Neural cell (in vitro differentiated cells): ENCODE measurements at regions not wholly inside any gene's neighbourhood (a gene's known extent, or its start where the extent isn't known, plus 50 kb on each side); places are given as distances from the start of the nearest gene placed in this dataset.

Experiments used
- H2AFZ ChIP-seq: fragments of 200-600, 300-800 bp; sonication (generic), shearing (Covaris generic); 2 replicates; pipeline ENCODE4 v1.6.0; 2014; ENCODE audit warnings: low read depth, mild to moderate bottlenecking, antibody characterized with exemption, low read length, moderate library complexity
- H3F3A ChIP-seq: fragments of 200-600 bp; shearing (Covaris generic); 2 replicates; pipeline ENCODE4 v1.6.1; 2016; ENCODE audit warnings: mild to moderate bottlenecking, moderate library complexity, mixed read lengths, antibody characterized with exemption, low read length; ENCODE audit not compliant: insufficient read depth, poor library complexity, severe bottlenecking
- H3K27ac ChIP-seq: fragments of 200-600, 300-800 bp; sonication (generic), shearing (Covaris generic); 2 replicates; pipeline ENCODE4 v1.5.1; 2014; ENCODE audit warnings: mild to moderate bottlenecking, low read length, moderate library complexity
- H3K27me3 ChIP-seq: fragments of 300-800, 200-600 bp; sonication (generic), shearing (Covaris generic); 2 replicates; pipeline ENCODE4 v1.6.0; 2014; ENCODE audit warnings: mild to moderate bottlenecking, low read depth, low read length, moderate library complexity; ENCODE audit not compliant: insufficient read depth
- H3K36me3 ChIP-seq: fragments of 300-800, 200-600 bp; sonication (generic), shearing (Covaris generic); 2 replicates; pipeline ENCODE4 v1.5.1; 2014; ENCODE audit warnings: mild to moderate bottlenecking, antibody characterized with exemption, low read length, moderate library complexity; ENCODE audit not compliant: insufficient read depth
- H3K4me2 ChIP-seq: fragments of 300-800, 200-600 bp; sonication (generic), shearing (Covaris generic); 2 replicates; pipeline ENCODE4 v1.6.0; 2014; ENCODE audit warnings: mild to moderate bottlenecking, low read length
- H3K4me3 ChIP-seq: fragments of 300-800, 200-600 bp; sonication (generic), shearing (Covaris generic); 2 replicates; pipeline ENCODE4 v1.5.1; 2014; ENCODE audit warnings: mild to moderate bottlenecking, low read length, moderate library complexity
- H3K79me2 ChIP-seq: fragments of 200-600 bp; shearing (Covaris generic); replicated peaks from 2 replicates; pipeline ENCODE4 v1.6.0; 2014; ENCODE audit warnings: mild to moderate bottlenecking, low read length, moderate library complexity; ENCODE audit not compliant: insufficient read depth
- H3K9ac ChIP-seq: fragments of 300-800, 200-600 bp; sonication (generic), shearing (Covaris generic); 2 replicates; pipeline ENCODE4 v1.6.1; 2016; ENCODE audit warnings: mild to moderate bottlenecking, low read length, mixed read lengths
- H3K9me2 ChIP-seq: fragments of 200-600 bp; shearing (Covaris generic); 2 replicates; pipeline ENCODE4 v1.6.1; 2016; ENCODE audit warnings: mild to moderate bottlenecking, low read length, mixed read lengths; ENCODE audit not compliant: insufficient read depth
- H3K9me3 ChIP-seq: fragments of 200-600, 300-800 bp; sonication (generic), shearing (Covaris generic); 2 replicates; pipeline ENCODE4 v1.6.1; 2016; ENCODE audit warnings: mild to moderate bottlenecking, mixed run types, low read length, moderate library complexity, mixed read lengths
- H4K20me1 ChIP-seq: fragments of 200-600 bp; shearing (Covaris generic); 2 replicates; pipeline ENCODE4 v1.6.1; 2016; ENCODE audit warnings: mild to moderate bottlenecking, mixed run types; ENCODE audit not compliant: insufficient read depth
- EP300 ChIP-seq: fragments of 450-650 bp; conservative IDR thresholded peaks from 2 replicates; pipeline ENCODE4 v1.6.1; 2014; ENCODE audit warnings: antibody characterized with exemption, mild to moderate bottlenecking, moderate library complexity; ENCODE audit not compliant: poor library complexity, severe bottlenecking
- EZH2 ChIP-seq: fragments of 200-600, 300-800 bp; shearing (Covaris generic), sonication (generic); IDR thresholded peaks from 2 replicates; pipeline ENCODE4 v1.6.1; 2014; ENCODE audit warnings: antibody characterized with exemption, low read length, borderline replicate concordance, mild to moderate bottlenecking; ENCODE audit not compliant: insufficient read depth, poor library complexity, severe bottlenecking
- MXI1 ChIP-seq: fragments of 450-650 bp; conservative IDR thresholded peaks from 2 replicates; pipeline ENCODE4 v1.6.1; 2014; ENCODE audit warnings: antibody characterized with exemption, mild to moderate bottlenecking; ENCODE audit not compliant: poor library complexity, severe bottlenecking
- POLR2AphosphoS5 ChIP-seq: IDR thresholded peaks from 2 replicates; pipeline ENCODE4 v1.6.1; 2012
- RAD21 ChIP-seq: fragments of 450-650 bp; conservative IDR thresholded peaks from 2 replicates; pipeline ENCODE4 v1.6.1; 2014; ENCODE audit warnings: antibody characterized with exemption, mild to moderate bottlenecking, moderate library complexity
- REST ChIP-seq: IDR thresholded peaks from 2 replicates; pipeline ENCODE4 v1.6.1; 2012; ENCODE audit warnings: borderline replicate concordance
- SMC3 ChIP-seq: fragments of 450-650 bp; conservative IDR thresholded peaks from 2 replicates; pipeline ENCODE4 v1.6.1; 2014; ENCODE audit warnings: antibody characterized with exemption, mild to moderate bottlenecking, moderate library complexity; ENCODE audit not compliant: poor library complexity
- TAF1 ChIP-seq: IDR thresholded peaks from 2 replicates; pipeline ENCODE4 v1.6.1; 2012; ENCODE audit warnings: low read depth
- TF ChIP-seq, protein P1 (sequence below): fragments of 450-650 bp; IDR thresholded peaks from 2 replicates; pipeline ENCODE4 v1.5.1; 2014; ENCODE audit warnings: antibody characterized with exemption, mild to moderate bottlenecking, moderate library complexity; ENCODE audit not compliant: poor library complexity, severe bottlenecking

DNA sequence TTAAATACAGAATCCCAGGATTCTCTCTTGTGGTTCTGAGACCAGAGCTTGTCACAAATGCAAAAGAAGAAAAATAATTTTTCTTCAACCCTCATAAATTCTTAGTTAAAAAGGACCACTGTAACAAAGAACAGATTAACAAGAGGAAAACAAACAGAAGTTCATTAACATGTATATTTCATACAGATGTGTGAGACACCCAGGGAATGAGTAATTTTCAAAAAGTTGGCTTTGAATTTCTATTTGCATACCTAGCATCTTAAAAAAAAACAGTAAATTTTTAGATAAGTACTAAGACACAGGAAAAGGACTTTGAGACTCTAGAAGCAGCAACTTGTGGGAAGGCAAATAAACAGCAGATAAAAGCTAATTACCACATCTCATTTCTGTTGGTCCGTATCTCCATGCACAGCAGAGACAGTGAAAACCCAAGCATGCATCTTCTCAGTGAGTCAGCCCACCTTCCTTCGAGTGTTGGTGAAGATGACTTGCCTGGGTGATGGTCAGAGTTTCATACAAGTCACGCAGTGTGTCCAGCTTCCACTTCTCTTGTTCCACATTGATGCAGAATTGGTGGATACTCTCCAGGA lies 399.9 kb upstream of the ADAMTS5 start:
- H4K20me1 ChIP-seq, result no peaks in the 10 kb centered on the region
- TF ChIP-seq POLR2AphosphoS5, result no peak
- no peak for TF ChIP-seq MXI1
- no peak for TF ChIP-seq EP300
- no peak for TF ChIP-seq RAD21
- TF ChIP-seq SMC3, result no peak
- TF ChIP-seq, protein P1, sequence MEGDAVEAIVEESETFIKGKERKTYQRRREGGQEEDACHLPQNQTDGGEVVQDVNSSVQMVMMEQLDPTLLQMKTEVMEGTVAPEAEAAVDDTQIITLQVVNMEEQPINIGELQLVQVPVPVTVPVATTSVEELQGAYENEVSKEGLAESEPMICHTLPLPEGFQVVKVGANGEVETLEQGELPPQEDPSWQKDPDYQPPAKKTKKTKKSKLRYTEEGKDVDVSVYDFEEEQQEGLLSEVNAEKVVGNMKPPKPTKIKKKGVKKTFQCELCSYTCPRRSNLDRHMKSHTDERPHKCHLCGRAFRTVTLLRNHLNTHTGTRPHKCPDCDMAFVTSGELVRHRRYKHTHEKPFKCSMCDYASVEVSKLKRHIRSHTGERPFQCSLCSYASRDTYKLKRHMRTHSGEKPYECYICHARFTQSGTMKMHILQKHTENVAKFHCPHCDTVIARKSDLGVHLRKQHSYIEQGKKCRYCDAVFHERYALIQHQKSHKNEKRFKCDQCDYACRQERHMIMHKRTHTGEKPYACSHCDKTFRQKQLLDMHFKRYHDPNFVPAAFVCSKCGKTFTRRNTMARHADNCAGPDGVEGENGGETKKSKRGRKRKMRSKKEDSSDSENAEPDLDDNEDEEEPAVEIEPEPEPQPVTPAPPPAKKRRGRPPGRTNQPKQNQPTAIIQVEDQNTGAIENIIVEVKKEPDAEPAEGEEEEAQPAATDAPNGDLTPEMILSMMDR, result no peak
- TF ChIP-seq TAF1, result no peak
- TF ChIP-seq REST, result no peak
- TF ChIP-seq EZH2, result no peak
- no peaks in the 10 kb centered on the region for H3K9me3 ChIP-seq
- H2AFZ ChIP-seq, result no peak overlapping the region
- no peak overlapping the region for H3K4me2 ChIP-seq
- no peaks in the 10 kb centered on the region for H3K9me2 ChIP-seq
- H3K36me3 ChIP-seq, result no peaks in the 10 kb centered on the region
- H3K27me3 ChIP-seq, result no peaks in the 10 kb centered on the region
- H3K9ac ChIP-seq, result no peak overlapping the region
- H3K79me2 ChIP-seq, result no peaks in the 10 kb centered on the region
- no peak overlapping the region for H3K27ac ChIP-seq
- H3K4me3 ChIP-seq, result no peak overlapping the region
- no peaks in the 10 kb centered on the region for H3F3A ChIP-seq

DNA sequence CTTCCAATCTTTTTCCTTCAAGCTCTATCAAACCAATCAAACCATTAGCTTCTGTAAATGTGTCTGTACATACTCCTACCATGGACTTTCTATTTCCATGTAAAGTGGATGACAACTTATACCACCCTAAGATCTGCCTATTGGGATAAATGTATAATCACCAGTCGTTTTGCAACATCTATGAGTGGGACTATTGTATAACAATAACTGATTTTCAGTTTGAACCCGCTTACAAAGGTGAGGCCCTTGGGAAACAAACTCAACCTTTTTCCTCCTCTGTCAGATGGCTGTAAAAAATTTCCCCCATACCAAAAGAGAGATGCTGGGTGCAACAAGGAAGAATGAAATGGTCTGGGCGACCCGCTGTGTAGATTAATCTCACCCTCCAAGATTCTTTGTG lies 399.1 kb upstream of the ADAMTS5 start:
- no peaks in the 10 kb centered on the region for H4K20me1 ChIP-seq
- no peak overlapping the region for H3K4me2 ChIP-seq
- no peaks in the 10 kb centered on the region for H3K36me3 ChIP-seq
- no peak overlapping the region for H3K27ac ChIP-seq
- no peaks in the 10 kb centered on the region for H3K27me3 ChIP-seq
- no peaks in the 10 kb centered on the region for H3K79me2 ChIP-seq
- no peak overlapping the region for H3K9ac ChIP-seq
- no peak overlapping the region for H3K4me3 ChIP-seq
- H3K9me2 ChIP-seq, result no peaks in the 10 kb centered on the region
- no peak overlapping the region for H2AFZ ChIP-seq
- no peaks in the 10 kb centered on the region for H3F3A ChIP-seq
- no peak for TF ChIP-seq POLR2AphosphoS5
- no peaks in the 10 kb centered on the region for H3K9me3 ChIP-seq

GRCh38 chr21:27365394-27365793 lies 398.5 kb upstream of the ADAMTS5 start:
- no peaks in the 10 kb centered on the region for H3K9me2 ChIP-seq
- no peaks in the 10 kb centered on the region for H3K9me3 ChIP-seq
- no peaks in the 10 kb centered on the region for H3K36me3 ChIP-seq
- no peak for TF ChIP-seq RAD21
- no peak for TF ChIP-seq EZH2
- TF ChIP-seq TAF1, result no peak
- no peak for TF ChIP-seq MXI1
- no peak for TF ChIP-seq REST
- no peak for TF ChIP-seq EP300
- TF ChIP-seq POLR2AphosphoS5, result no peak
- no peak for TF ChIP-seq SMC3
- TF ChIP-seq, protein P1, result no peak
- H3F3A ChIP-seq, result no peaks in the 10 kb centered on the region
- H3K4me3 ChIP-seq, result no peak overlapping the region
- H4K20me1 ChIP-seq, result no peaks in the 10 kb centered on the region
- H3K27ac ChIP-seq, result no peak overlapping the region
- H3K79me2 ChIP-seq, result no peaks in the 10 kb centered on the region
- no peak overlapping the region for H3K9ac ChIP-seq
- H2AFZ ChIP-seq, result no peak overlapping the region
- no peaks in the 10 kb centered on the region for H3K27me3 ChIP-seq
- no peak overlapping the region for H3K4me2 ChIP-seq
